GM21447 (cell line): ENCODE measurements at regions not wholly inside any gene's neighbourhood (a gene's known extent, or its start where the extent isn't known, plus 50 kb on each side); places are given as distances from the start of the nearest gene placed in this dataset.

ENCODE experiments used
- ATAC-seq: cut with Tn5 transposase; IDR thresholded peaks from one replicate; pipeline ENCODE4 v1.9.1; 2021; ENCODE audit not compliant: unreplicated experiment

- ATAC-seq: no peak
Measured at GRCh38 chr13:84528408-84529070, 646.3 kb upstream of the SLITRK1 start.

- ATAC-seq: no peak
Measured at GRCh38 chr13:84525865-84526264, 643.6 kb upstream of the SLITRK1 start.

GRCh38 chr13:84524586-84524985 is 642.3 kb upstream of the SLITRK1 start:
- no peak for ATAC-seq

GRCh38 chr13:84500016-84500415 is 617.7 kb upstream of the SLITRK1 start:
- no peak for ATAC-seq

- ATAC-seq: no peak
Measured at GRCh38 chr13:84497613-84498012, 615.3 kb upstream of the SLITRK1 start.

- no peak for ATAC-seq
Measured at GRCh38 chr13:84491952-84492351, 609.7 kb upstream of the SLITRK1 start.

- ATAC-seq: no peak
Measured at GRCh38 chr13:84487752-84488151, 605.5 kb upstream of the SLITRK1 start.

GRCh38 chr13:84481958-84482357 is 599.7 kb upstream of the SLITRK1 start:
- ATAC-seq: no peak

GRCh38 chr13:84479656-84480055 is 597.4 kb upstream of the SLITRK1 start:
- ATAC-seq: no peak

GRCh38 chr13:84470528-84470927 is 588.3 kb upstream of the SLITRK1 start:
- no peak for ATAC-seq

GRCh38 chr13:84466461-84466860 is 584.2 kb upstream of the SLITRK1 start:
- no peak for ATAC-seq

GRCh38 chr13:84460989-84461388 is 578.7 kb upstream of the SLITRK1 start:
- no peak for ATAC-seq

GRCh38 chr13:84455143-84455905 is 573.0 kb upstream of the SLITRK1 start:
- no peak for ATAC-seq

GRCh38 chr13:84447640-84447978 is 565.3 kb upstream of the SLITRK1 start:
- ATAC-seq: no peak

- ATAC-seq: no peak
Measured at GRCh38 chr13:84446972-84447639, 564.8 kb upstream of the SLITRK1 start.

- no peak for ATAC-seq
Measured at GRCh38 chr13:84445776-84446175, 563.5 kb upstream of the SLITRK1 start.

- no peak for ATAC-seq
Measured at GRCh38 chr13:84443463-84443862, 561.2 kb upstream of the SLITRK1 start.

- ATAC-seq: no peak
Measured at GRCh38 chr13:84439108-84439507, 556.8 kb upstream of the SLITRK1 start.

GRCh38 chr13:84433024-84433423 is 550.8 kb upstream of the SLITRK1 start:
- no peak for ATAC-seq

GRCh38 chr13:84431646-84432045 is 549.4 kb upstream of the SLITRK1 start:
- ATAC-seq: no peak

- ATAC-seq: no peak
Measured at GRCh38 chr13:84430446-84430845, 548.2 kb upstream of the SLITRK1 start.

GRCh38 chr13:84430015-84430414 is 547.7 kb upstream of the SLITRK1 start:
- ATAC-seq: no peak
